SJSA1 (cell line): ENCODE measurements at regions not wholly inside any gene's neighbourhood (a gene's known extent, or its start where the extent isn't known, plus 50 kb on each side); places are given as distances from the start of the nearest gene placed in this dataset.

Source experiments
- DNase-seq, 2 experiments: peaks; one replicate each; pipeline ENCODE4 v3.0.0-alpha.2; 2015 to 2020; ENCODE audit warnings: low spot score in 2 of 2, low read depth in 1 of 2
- H3K27ac ChIP-seq: fragments of 250-450 bp; sonication (Bioruptor Pico); 2 replicates; pipeline ENCODE4 v1.5.1; 2020; ENCODE audit warnings: mild to moderate bottlenecking, moderate library complexity
- H3K27me3 ChIP-seq: fragments of 250-450 bp; sonication (Bioruptor Pico); replicated peaks from 2 replicates; pipeline ENCODE4 v1.5.1; 2020; ENCODE audit warnings: mild to moderate bottlenecking, moderate library complexity
- H3K36me3 ChIP-seq: fragments of 250-450 bp; sonication (Bioruptor Pico); 2 replicates; pipeline ENCODE4 v1.5.1; 2020; ENCODE audit warnings: mild to moderate bottlenecking
- H3K4me1 ChIP-seq: fragments of 250-450 bp; sonication (Bioruptor Pico); replicated peaks from 2 replicates; pipeline ENCODE4 v1.6.1; 2021; ENCODE audit warnings: mild to moderate bottlenecking
- H3K4me3 ChIP-seq: fragments of 250-450 bp; sonication (Bioruptor Pico); 2 replicates; pipeline ENCODE4 v1.5.1; 2020; ENCODE audit warnings: mild to moderate bottlenecking
- H3K9me3 ChIP-seq: fragments of 250-450 bp; sonication (Bioruptor Pico); replicated peaks from 2 replicates; pipeline ENCODE4 v1.5.1; 2020; ENCODE audit warnings: mild to moderate bottlenecking

DNA sequence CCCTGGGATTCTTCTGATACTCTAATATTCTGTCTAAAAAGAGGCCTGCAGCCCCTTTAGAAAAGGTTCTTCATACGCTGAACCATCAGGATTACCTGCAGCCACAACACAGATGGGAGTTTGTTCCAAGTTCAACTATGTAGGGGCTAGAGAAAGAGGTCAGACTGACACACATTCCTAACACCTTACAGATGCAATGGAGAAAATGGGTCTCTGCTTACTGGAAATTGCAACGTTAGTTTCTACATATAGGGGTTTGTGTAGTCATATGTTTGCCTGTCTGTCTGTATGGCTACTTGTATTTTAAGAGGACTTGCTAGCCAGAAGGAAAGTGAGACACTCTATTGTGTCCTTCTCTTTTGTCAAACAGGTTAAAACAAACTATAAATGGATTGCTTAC is 618.5 kb downstream of the INHBA start:
- H3K27ac ChIP-seq = peak overlapping the region; percentile 88
- H3K4me3 ChIP-seq = no peak overlapping the region
- H3K9me3 ChIP-seq = no peaks in the 10 kb centered on the region
- no peaks in the 10 kb centered on the region for H3K27me3 ChIP-seq
- peaks cover 27% of the 10 kb centered on the region for H3K4me1 ChIP-seq
- H3K36me3 ChIP-seq = no peaks in the 10 kb centered on the region
- peak in 1 of 2 experiments; percentile 46 for DNase-seq

DNA sequence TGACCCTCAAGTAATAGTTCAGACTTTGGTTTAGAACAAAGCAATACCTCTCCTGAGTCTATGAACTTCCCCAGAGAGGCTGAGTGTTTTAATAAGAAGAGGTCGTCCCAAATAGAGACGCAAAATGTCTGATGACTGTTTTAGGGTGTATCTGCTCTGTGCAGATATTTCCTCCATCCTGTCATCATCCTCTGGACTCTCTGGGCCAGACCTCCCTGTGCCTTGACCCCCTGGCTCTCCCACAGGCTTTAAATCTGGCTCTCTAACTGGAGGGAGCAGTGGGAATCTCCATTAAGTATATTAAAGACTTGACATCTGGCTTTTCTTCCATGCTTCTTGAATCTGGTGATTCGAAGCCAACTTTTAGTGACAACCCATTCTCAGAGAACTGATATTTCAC is 633.3 kb downstream of the INHBA start:
- Histone ChIP-seq H3K27me3 (no peaks in the 10 kb centered on the region), H3K36me3 (no peaks in the 10 kb centered on the region), H3K4me1 (no peaks in the 10 kb centered on the region), H3K9me3 (no peaks in the 10 kb centered on the region; the same call in 1 of the 2 replicates), H3K27ac (no peak overlapping the region), H3K4me3 (no peak overlapping the region)
- no peak for DNase-seq

DNA sequence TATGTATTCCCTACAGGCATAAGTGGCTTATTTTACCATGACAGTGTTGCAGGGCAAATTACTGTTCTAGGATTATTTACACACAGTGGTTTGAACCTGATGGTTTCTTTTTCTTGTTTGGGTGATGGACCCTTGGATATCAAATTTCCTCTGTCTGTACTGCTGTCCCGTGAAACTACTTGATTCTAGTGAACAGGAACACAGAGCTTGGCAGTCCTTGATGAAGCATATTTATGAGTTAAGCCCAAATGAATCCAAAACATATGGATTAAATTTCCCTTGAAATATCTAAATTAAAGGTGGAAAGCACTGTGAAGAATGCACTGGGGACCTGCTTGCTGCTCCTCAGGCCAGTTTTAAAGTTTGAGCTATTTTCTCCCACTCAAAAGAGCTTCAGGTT is 635.3 kb downstream of the INHBA start:
- Histone ChIP-seq H3K27me3 (no peaks in the 10 kb centered on the region), H3K36me3 (no peaks in the 10 kb centered on the region), H3K9me3 (no peaks in the 10 kb centered on the region; the same call in 1 of the 2 replicates), H3K4me3 (no peak overlapping the region), H3K4me1 (no peaks in the 10 kb centered on the region), H3K27ac (no peak overlapping the region)
- DNase-seq = no peak

DNA sequence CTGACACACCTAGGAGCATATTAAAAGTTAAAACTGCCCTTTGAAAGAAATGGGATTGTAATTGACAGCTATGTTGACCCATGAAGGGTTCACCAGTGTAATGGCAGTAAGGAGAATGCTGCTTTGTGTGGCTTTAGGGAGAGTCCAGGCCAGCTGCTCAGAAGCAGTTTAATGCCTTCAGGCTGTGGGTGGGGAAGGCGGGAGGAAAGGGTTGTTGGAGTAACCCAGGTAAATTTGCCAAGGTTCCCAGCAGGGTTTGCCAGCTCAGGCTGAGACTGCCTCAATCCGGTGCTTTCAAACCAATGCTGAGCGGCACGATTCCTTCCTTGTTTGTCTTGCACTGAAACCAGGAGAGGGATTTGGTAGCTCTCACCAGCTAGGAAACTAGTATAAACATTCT is 637.2 kb downstream of the INHBA start:
- no peaks in the 10 kb centered on the region for H3K36me3 ChIP-seq
- H3K4me3 ChIP-seq = no peak overlapping the region
- H3K9me3 ChIP-seq = no peaks in the 10 kb centered on the region
- H3K27ac ChIP-seq = no peak overlapping the region
- H3K27me3 ChIP-seq = no peaks in the 10 kb centered on the region
- no peaks in the 10 kb centered on the region for H3K4me1 ChIP-seq
- no peak for DNase-seq

DNA sequence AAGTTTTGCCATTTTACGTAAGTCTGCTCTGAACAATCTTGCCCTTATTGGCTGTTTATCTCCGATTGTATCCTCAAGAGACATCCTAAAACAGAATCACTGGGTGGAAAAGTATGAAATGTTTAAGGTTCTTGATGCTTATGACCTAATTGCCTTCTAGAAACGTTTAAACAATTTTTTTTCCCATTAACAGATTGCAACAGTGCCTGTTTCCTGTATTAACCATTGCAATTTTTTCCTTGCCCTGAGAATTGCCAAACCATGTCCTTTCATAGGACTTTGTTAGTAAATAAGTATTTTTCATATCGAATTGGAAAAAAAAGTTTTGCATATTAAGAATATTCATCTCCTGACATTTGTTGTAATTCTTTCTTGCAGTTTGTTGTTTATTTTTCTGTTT is 639.8 kb downstream of the INHBA start:
- H3K27ac ChIP-seq = no peak overlapping the region
- no peak for DNase-seq
- no peaks in the 10 kb centered on the region for H3K9me3 ChIP-seq
- H3K4me3 ChIP-seq = no peak overlapping the region
- H3K36me3 ChIP-seq = no peaks in the 10 kb centered on the region
- no peaks in the 10 kb centered on the region for H3K27me3 ChIP-seq
- no peaks in the 10 kb centered on the region for H3K4me1 ChIP-seq

DNA sequence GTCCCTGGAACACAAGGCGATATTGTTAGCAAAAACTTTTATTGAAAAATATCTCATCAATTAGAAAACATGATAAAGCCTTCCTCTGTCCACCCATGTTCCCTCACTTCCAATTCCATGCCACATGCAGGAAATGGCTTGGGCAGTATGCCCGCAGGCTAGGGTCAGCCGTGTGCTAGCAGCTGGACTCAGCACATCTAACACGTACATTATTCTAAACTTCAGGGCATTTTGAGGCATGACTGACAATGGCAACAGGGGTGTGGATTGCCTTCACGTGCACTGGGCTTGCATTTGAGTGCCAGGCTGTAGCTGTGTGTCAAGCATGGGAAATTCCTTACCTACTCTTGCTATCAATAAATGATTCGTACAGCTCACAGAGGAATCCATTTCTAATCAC is 642.1 kb downstream of the INHBA start:
- H3K4me3 ChIP-seq = no peak overlapping the region
- DNase-seq = no peak
- no peaks in the 10 kb centered on the region for H3K36me3 ChIP-seq
- no peaks in the 10 kb centered on the region for H3K9me3 ChIP-seq
- no peaks in the 10 kb centered on the region for H3K27me3 ChIP-seq
- no peaks in the 10 kb centered on the region for H3K4me1 ChIP-seq
- H3K27ac ChIP-seq = no peak overlapping the region

DNA sequence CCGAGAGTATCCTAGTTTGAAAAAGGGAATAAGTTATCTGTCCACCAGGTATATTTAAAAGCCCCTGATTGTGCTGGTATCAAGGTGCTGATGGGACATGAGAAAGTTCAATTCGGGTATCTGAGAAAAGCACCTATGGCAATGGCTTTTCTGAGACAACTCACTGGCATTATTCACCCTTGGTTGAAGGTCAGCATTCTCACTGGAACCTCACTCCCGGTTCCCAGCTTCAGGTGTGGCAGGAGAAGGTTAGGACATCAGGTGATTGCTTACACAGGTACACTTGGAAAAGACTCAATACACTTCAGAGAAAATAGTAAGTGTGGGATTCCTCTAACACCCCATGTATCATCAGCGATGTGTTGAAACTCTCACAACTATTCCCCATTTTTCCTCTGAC is 643.1 kb downstream of the INHBA start:
- Histone ChIP-seq H3K9me3 (no peaks in the 10 kb centered on the region), H3K4me1 (peaks cover 4% of the 10 kb centered on the region), H3K36me3 (no peaks in the 10 kb centered on the region)

DNA sequence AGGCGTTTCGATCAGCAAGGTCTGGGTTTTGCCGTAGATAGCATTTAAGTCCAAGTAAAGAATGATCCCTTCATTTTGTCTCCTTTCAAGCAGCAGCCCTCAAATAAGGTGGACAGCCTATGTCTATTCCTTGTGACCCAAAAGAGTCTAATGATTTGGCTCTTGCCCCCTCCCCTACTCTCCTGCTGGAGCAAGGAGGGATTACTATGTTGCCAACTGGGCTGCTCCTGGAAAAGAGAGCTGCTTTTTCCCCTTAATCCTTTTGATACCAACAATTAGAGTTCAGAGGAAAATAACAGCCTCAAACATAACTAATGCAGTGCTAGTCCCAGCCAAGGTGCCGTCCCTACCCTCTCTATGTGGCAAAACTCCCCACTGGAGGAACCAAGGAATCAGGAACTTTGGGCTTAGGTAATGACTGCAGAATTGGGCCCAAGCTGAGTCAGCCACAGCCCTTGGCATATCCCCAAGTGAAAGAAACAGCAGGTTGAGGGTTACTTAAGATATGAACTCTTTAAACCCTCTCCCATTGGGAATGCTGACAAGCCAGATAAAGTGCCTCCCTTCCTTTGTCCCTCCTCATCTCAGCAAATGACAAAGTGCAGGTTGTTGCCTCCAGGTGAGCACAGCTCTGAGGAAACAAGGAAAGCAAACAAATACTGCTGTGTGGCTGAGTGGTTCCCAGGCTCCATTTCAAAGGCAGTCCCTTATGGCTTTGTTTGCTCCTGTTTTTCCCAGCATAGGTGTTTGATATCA is 643.7 kb downstream of the INHBA start:
- no peaks in the 10 kb centered on the region for H3K9me3 ChIP-seq
- no peak for DNase-seq
- H3K27ac ChIP-seq = no peak overlapping the region
- H3K27me3 ChIP-seq = no peaks in the 10 kb centered on the region
- no peaks in the 10 kb centered on the region for H3K36me3 ChIP-seq
- H3K4me3 ChIP-seq = no peak overlapping the region
- peaks cover 10% of the 10 kb centered on the region for H3K4me1 ChIP-seq

More for the DNA sequence above, 643.1 kb downstream of the INHBA start:
- no peak overlapping the region for H3K27ac ChIP-seq
- H3K27me3 ChIP-seq = no peaks in the 10 kb centered on the region
- no peak for DNase-seq
- no peak overlapping the region for H3K4me3 ChIP-seq

DNA sequence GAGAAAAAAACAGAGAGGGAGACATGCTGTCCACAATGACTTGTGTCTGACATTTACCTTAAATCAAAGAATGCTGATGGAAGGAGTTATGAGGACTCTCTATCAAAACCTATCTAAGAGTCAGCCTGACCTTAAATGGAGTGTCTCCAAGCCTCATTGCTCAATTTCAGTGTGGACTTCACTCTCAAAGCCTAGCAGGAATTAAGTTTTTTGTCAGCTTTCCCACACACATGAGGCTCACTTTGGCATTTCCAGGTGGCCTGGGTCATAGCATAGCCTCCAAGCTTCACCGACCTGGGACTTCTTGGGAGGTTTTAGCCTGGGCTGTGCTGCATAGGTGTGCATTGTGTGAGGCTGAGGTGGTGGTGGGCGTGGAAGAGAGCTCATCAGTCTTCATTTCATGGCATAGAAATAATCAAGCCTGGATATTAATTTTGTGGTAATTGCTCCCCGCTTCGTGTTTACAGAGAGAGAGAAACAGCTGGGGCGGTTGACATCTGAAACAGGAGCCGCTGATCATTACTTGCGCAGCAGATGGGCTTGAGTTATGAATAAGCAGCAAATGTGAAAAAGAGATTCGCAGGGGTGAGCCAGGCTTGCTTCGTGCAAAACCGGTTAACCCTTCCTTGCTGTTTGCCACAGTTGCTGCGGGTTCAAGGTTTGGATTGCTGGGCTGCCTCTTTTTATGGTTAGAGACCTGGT is 647.8 kb downstream of the INHBA start:
- Histone ChIP-seq H3K4me1 (peaks cover 40% of the 10 kb centered on the region), H3K4me3 (no peak overlapping the region), H3K27ac (peak overlapping the region; percentile 69; the same call in 1 of the 2 replicates), H3K36me3 (no peaks in the 10 kb centered on the region), H3K27me3 (no peaks in the 10 kb centered on the region), H3K9me3 (no peaks in the 10 kb centered on the region)
- DNase-seq = no peak

DNA sequence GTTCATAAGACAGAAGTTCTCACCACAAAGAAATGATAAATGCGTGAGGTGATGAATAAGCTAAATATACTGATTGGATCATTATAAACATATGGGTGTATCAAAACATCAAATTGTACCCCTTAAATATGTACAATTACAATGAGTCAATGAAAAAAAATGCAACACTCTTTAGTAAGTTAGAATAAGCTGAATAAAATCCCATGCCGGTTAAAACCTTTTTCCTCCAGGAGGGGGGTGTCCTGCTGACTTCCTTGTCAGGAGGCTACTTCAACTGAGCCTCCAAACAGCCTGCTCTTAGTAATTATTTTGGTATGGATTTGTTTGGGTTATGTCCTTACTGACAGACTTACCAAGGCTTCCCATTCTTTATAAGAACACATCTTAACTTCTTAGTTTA is 649.1 kb downstream of the INHBA start:
- peak; percentile 76 to 91 for DNase-seq
- peaks cover 42% of the 10 kb centered on the region for H3K4me1 ChIP-seq

DNA sequence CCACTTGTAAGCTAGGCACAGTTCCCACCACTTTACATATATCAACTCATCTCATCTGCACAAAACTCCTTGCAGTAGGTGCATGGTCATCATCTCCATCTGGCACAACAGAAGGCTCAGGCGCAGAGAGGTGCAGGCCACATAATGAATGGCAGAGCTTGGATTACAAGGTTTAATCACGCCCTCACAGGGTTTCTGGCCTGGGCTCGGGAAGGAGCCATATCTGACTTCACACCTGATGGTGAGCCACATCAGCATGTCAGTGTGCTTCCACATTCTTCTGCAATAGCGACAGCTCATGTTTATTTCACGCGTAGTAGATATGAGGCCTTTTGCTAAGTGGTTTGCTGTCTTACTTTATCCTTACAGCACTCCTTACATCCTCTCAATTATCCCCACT is 650.2 kb downstream of the INHBA start:
- Histone ChIP-seq H3K27ac (peak overlapping the region; percentile 69), H3K4me3 (no peak overlapping the region), H3K9me3 (no peaks in the 10 kb centered on the region), H3K27me3 (no peaks in the 10 kb centered on the region), H3K4me1 (peaks cover 53% of the 10 kb centered on the region), H3K36me3 (no peaks in the 10 kb centered on the region)
- no peak for DNase-seq

More for the DNA sequence above, 649.1 kb downstream of the INHBA start:
- Histone ChIP-seq H3K9me3 (no peaks in the 10 kb centered on the region), H3K27ac (peak overlapping the region; percentile 69), H3K27me3 (no peaks in the 10 kb centered on the region), H3K36me3 (no peaks in the 10 kb centered on the region), H3K4me3 (no peak overlapping the region)

DNA sequence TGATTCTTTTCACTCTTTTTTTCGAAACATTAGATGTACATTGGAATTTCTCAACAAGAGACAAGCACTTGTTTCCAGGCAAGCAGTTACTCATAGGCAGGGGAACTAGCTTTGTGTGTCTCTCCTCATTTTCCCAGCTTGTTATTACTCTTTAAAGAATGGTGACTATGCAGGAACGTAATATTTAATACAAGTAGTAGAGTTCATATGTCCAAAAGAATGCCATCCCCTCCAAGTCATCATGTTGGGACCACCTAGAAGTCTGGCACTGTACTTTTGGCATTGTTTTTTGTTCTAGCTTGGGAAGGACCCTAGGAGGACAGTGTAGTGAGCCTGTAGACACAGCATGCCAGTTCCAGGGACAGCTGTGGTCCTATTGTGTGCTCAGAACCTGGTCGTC is 650.7 kb downstream of the INHBA start:
- Histone ChIP-seq H3K4me3 (no peak overlapping the region), H3K9me3 (no peaks in the 10 kb centered on the region)
- peak in 1 of 2 experiments; percentile 73 for DNase-seq

DNA sequence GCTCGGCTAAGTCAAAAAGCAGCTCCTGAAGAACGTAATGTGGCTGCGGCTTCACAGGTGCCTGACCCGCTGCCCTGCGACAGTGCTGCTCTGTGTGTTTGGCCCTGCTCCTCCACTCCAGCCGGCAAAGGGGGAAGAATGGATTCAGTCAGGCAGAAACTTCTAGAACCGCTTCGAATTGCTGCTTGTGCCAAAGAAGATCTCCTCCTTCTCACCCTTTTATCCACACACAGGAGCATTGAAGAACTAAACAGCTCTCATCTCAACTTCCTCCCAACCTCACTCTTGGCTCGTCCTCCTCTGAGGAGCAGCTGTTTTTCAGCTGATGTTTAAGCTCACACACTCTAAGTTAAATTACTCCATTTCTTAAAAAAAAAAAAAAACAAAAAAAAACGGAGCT is 651.4 kb downstream of the INHBA start:
- DNase-seq = no peak
- Histone ChIP-seq H3K27ac (peak overlapping the region; percentile 69), H3K4me3 (no peak overlapping the region), H3K27me3 (no peaks in the 10 kb centered on the region), H3K9me3 (no peaks in the 10 kb centered on the region), H3K4me1 (peaks cover 65% of the 10 kb centered on the region), H3K36me3 (no peaks in the 10 kb centered on the region)

More for the DNA sequence above, 650.7 kb downstream of the INHBA start:
- no peaks in the 10 kb centered on the region for H3K36me3 ChIP-seq
- H3K27ac ChIP-seq = peak overlapping the region; percentile 69
- H3K4me1 ChIP-seq = peaks cover 58% of the 10 kb centered on the region
- no peaks in the 10 kb centered on the region for H3K27me3 ChIP-seq

DNA sequence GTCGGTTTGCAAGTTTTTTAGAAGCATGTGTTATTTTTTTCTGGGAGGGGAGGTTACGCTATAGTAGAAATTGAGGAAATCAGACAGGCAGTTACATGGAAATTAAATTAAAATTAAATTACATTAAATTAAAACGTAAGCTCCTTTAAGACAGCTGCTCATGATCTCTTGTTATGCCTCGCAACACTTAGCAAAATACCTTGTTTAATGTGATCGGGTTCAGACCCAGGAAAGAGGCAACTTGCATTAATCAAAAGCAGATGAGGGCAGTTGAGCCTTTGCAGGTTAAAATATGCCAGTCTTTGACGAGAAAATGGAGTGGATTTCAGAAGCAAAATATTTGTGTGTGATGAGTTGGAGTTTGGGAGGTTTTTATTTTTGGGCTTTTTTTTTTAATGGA is 651.8 kb downstream of the INHBA start:
- Histone ChIP-seq H3K27ac (no peak overlapping the region; the same call in 1 of the 2 replicates), H3K27me3 (no peaks in the 10 kb centered on the region), H3K4me1 (peaks cover 70% of the 10 kb centered on the region), H3K9me3 (no peaks in the 10 kb centered on the region), H3K4me3 (no peak overlapping the region), H3K36me3 (no peaks in the 10 kb centered on the region)
- DNase-seq = no peak
